Kidney (tissue), 13 donors: ENCODE measurements at regions not wholly inside any gene's neighbourhood (a gene's known extent, or its start where the extent isn't known, plus 50 kb on each side); places are given as distances from the start of the nearest gene placed in this dataset.

ENCODE experiments used
- DNase-seq, 5 donors: peaks; one replicate each; pipeline ENCODE4 v3.0.0-alpha.2; 2013 to 2020
- FAIRE-seq: peaks from 2 replicates; lab custom pipeline; 2012; peaks lifted over from hg19 to GRCh38; lab: Jason Lieb, UNC
- H3K27ac ChIP-seq, 2 donors: one replicate each; pipeline ENCODE4 v1.7.0; 2013; ENCODE audit warnings: low read depth in 2 of 2, low read length in 2 of 2, inconsistent platforms in 1 of 2
- H3K27me3 ChIP-seq: one replicate; pipeline ENCODE4 v1.7.1; 2013; ENCODE audit warnings: low read length, inconsistent platforms; ENCODE audit not compliant: control insufficient read depth, insufficient read depth
- H3K36me3 ChIP-seq, 3 donors: one replicate each; pipeline versions ENCODE4 v1.7.0 to v1.7.1; 2013; ENCODE audit warnings: low read length in 3 of 3, control low read depth in 1 of 3, inconsistent platforms in 1 of 3; ENCODE audit not compliant: insufficient read depth in 3 of 3, control insufficient read depth in 2 of 3
- H3K4me1 ChIP-seq, 3 donors: one replicate each; pipeline versions ENCODE4 v1.7.0 to v1.7.1; 2013; ENCODE audit warnings: low read length in 3 of 3, inconsistent platforms in 1 of 3, low read depth in 1 of 3; ENCODE audit not compliant: control insufficient read depth in 2 of 3, insufficient read depth in 2 of 3
- H3K4me3 ChIP-seq, 3 donors: one replicate each; pipeline versions ENCODE4 v1.7.0 to v1.8.1; 2013; ENCODE audit warnings: low read length in 3 of 3, control low read depth in 1 of 3, inconsistent platforms in 1 of 3
- H3K9ac ChIP-seq, 3 donors: one replicate each; pipeline versions ENCODE4 v1.7.0 to v1.7.1; 2013; ENCODE audit warnings: low read length in 3 of 3, control low read depth in 1 of 3, inconsistent platforms in 1 of 3
- H3K9me3 ChIP-seq, 3 donors: one replicate each; pipeline versions ENCODE4 v1.7.0 to v1.7.1; 2013; ENCODE audit warnings: low read length in 3 of 3, control low read depth in 1 of 3, inconsistent platforms in 1 of 3; ENCODE audit not compliant: control insufficient read depth in 2 of 3, insufficient read depth in 1 of 3
- intact Hi-C: fragments of 100-400 bp; cut with DNase I; formaldehyde crosslinking; loops from one replicate; pipeline ENCODE4 v1.11.1; 2022
- TF ChIP-seq, protein P1 (sequence below): IDR thresholded peaks from 3 replicates; pipeline ENCODE4 v1.5.1; 2012; ENCODE audit warnings: mild to moderate bottlenecking, moderate library complexity, borderline replicate concordance; ENCODE audit not compliant: insufficient read depth; ENCODE audit errors: extremely low read depth
- donor health status: control.
- donor health status: control.
- donor health status: control.
- donor health status: control.
- donor health status: control.
- donor health status: DM: yes; HTN: yes; CAD: no.
- donor health status: Normal renal cell carcinoma (clear cell type).

DNA sequence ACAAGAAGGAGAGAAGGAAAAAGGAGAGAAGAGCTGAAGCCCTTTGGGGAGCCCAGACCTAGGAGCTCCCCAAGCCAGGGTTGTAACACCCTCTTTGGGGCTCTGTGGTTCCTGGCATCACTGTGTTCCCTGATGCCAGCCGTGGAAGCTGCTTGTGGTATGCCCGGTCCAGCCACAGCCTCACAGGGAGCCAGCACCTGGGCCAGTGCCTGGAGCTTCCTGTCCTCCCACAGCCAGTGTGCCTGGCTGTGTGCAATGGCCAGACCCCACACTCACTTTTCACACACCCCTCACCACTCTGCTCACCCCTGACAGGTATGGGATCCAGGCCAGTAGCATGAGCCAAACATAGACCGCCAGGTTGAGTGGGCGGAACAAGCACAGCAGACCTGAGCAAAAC, 834.7 kb downstream of the FLRT2 start:
- FAIRE-seq: no peak
- H3K9ac ChIP-seq: no peak overlapping the region
- no peaks in the 10 kb centered on the region for H3K27me3 ChIP-seq
- TF ChIP-seq, protein P1, sequence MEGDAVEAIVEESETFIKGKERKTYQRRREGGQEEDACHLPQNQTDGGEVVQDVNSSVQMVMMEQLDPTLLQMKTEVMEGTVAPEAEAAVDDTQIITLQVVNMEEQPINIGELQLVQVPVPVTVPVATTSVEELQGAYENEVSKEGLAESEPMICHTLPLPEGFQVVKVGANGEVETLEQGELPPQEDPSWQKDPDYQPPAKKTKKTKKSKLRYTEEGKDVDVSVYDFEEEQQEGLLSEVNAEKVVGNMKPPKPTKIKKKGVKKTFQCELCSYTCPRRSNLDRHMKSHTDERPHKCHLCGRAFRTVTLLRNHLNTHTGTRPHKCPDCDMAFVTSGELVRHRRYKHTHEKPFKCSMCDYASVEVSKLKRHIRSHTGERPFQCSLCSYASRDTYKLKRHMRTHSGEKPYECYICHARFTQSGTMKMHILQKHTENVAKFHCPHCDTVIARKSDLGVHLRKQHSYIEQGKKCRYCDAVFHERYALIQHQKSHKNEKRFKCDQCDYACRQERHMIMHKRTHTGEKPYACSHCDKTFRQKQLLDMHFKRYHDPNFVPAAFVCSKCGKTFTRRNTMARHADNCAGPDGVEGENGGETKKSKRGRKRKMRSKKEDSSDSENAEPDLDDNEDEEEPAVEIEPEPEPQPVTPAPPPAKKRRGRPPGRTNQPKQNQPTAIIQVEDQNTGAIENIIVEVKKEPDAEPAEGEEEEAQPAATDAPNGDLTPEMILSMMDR: no peak
- DNase-seq: no peak
- intact Hi-C loops: no loop called here
- no peaks in the 10 kb centered on the region for H3K4me1 ChIP-seq
- no peaks in the 10 kb centered on the region for H3K36me3 ChIP-seq
- H3K4me3 ChIP-seq: no peak overlapping the region
- no peaks in the 10 kb centered on the region for H3K9me3 ChIP-seq
- H3K27ac ChIP-seq: no peak overlapping the region

DNA sequence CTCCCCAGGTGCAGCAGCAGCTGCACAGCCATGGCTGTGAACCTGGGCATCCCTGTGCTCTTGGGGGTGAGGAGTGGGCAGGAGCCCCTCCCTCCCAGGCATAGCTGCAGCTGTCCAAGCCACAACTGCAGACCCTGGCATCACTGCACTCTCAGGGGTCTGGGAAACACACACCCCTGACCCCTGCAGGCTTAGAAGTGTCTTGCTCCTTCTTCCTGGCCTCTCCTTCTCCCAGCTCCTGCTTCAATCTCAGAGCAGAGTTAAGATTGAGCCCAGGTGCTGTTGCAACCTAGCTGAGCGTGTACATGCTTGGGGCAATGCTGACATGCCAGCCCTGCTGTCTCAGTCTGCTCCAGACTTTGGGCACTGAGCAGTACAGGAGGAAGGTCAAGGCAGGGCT, 833.6 kb downstream of the FLRT2 start:
- H3K27me3 ChIP-seq: no peaks in the 10 kb centered on the region
- H3K9me3 ChIP-seq: no peaks in the 10 kb centered on the region
- H3K36me3 ChIP-seq: no peaks in the 10 kb centered on the region
- intact Hi-C loops: no loop called here
- H3K9ac ChIP-seq: no peak overlapping the region
- no peak overlapping the region for H3K4me3 ChIP-seq
- no peak overlapping the region for H3K27ac ChIP-seq
- no peak for DNase-seq
- TF ChIP-seq, protein P1: no peak
- no peaks in the 10 kb centered on the region for H3K4me1 ChIP-seq
- no peak for FAIRE-seq

DNA sequence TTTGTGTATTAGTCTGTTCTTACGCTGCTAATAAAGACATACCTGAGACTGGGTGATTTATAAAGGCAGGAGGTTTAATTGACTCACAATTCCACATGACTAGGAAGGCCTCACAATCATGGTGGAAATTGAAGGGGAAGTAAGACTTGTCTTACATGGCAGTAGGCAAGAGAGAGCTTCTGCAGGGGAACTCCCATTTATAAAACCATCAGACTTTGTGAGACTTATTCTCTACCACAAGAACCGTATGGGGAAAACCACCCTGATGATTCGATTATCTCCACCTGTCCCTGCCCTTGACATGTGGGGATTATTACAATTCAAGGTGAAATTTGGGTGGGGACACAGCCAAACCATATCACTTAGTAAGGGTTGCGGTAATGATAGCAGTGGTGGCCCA, 833.1 kb downstream of the FLRT2 start:
- no peaks in the 10 kb centered on the region for H3K9me3 ChIP-seq
- no peaks in the 10 kb centered on the region for H3K36me3 ChIP-seq
- FAIRE-seq: no peak
- no peak for DNase-seq
- TF ChIP-seq, protein P1: no peak
- H3K9ac ChIP-seq: no peak overlapping the region
- H3K27me3 ChIP-seq: no peaks in the 10 kb centered on the region
- H3K4me1 ChIP-seq: no peaks in the 10 kb centered on the region
- no peak overlapping the region for H3K27ac ChIP-seq
- intact Hi-C loops: no loop called here
- no peak overlapping the region for H3K4me3 ChIP-seq

DNA sequence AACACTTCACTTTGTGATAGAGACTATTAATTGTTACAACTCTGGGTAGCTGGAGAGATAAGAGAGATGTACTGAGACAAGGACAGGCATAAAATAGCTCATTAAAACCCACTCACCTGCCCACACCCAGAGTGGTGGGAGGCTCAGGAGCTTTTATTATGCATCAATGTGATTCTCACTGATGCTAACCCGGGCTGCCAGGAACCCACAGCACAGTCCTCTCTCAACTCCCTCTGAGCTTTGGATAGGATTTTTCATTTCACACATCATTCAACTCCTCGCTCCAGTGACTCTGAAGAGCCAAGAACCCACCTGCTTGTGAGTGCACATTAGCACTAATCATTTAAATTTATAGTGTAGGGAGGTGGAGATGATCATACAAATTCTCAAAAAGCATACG, 827.9 kb downstream of the FLRT2 start:
- Histone ChIP-seq H3K9ac (no peak overlapping the region), H3K9me3 (no peaks in the 10 kb centered on the region), H3K27me3 (no peaks in the 10 kb centered on the region), H3K27ac (no peak overlapping the region), H3K4me3 (no peak overlapping the region), H3K4me1 (no peaks in the 10 kb centered on the region), H3K36me3 (no peaks in the 10 kb centered on the region)
- TF ChIP-seq, protein P1: no peak
- no peak for FAIRE-seq
- intact Hi-C loops: no loop called here
- DNase-seq: peak in 4 of 5 donors; percentile 40 to 72 (median 56)
